ENCODE measurements at regions not wholly inside any gene's neighbourhood (a gene's known extent, or its start where the extent isn't known, plus 50 kb on each side); places are given as distances from the start of the nearest gene placed in this dataset.
"Not testable (repeated sequence)": the region's sequence is repeated elsewhere in the genome, so short reads cannot be mapped to it uniquely, and the experiment has no call there.

GRCh38 chr20:30175681-30176080 is 1081.8 kb upstream of the DEFB115 start:
- H3K36me3 ChIP-seq (ENCODE audit: control insufficient read depth, low read length) = no peaks in the 10 kb centered on the region
- no peak overlapping the region for H3K27ac ChIP-seq (ENCODE audit: low read depth, low read length)
- H3F3A ChIP-seq (ENCODE audit: control insufficient read depth, insufficient read depth) = no peaks in the 10 kb centered on the region
- no peaks in the 10 kb centered on the region for H3K79me2 ChIP-seq (ENCODE audit: control insufficient read depth, low read length)
- H3K4me1 ChIP-seq (ENCODE audit: control insufficient read depth, low read length) = no peaks in the 10 kb centered on the region
- no peaks in the 10 kb centered on the region for H4K20me1 ChIP-seq (ENCODE audit: control insufficient read depth, insufficient read depth, low read depth, low read length)
- H3K9me2 ChIP-seq (replicated peaks; ENCODE audit: control insufficient read depth, low read length) = no peaks in the 10 kb centered on the region
- no peak overlapping the region for H3K4me3 ChIP-seq (ENCODE audit: low read length)
- no peaks in the 10 kb centered on the region for H3K9me3 ChIP-seq (ENCODE audit: control insufficient read depth, insufficient read depth, low read length)
- H3K27me3 ChIP-seq (ENCODE audit: control insufficient read depth, low read length) = no peaks in the 10 kb centered on the region
- no peak overlapping the region for H3K4me2 ChIP-seq (ENCODE audit: low read length)
- TF ChIP-seq CTCF (IDR thresholded peaks at IDR 0.05; ENCODE audit: low read depth, low read length, poor library complexity, severe bottlenecking) = no peak
- no peak for TF ChIP-seq EZH2phosphoT487 (IDR thresholded peaks at IDR 0.05; ENCODE audit: borderline replicate concordance, low read length)

DNA sequence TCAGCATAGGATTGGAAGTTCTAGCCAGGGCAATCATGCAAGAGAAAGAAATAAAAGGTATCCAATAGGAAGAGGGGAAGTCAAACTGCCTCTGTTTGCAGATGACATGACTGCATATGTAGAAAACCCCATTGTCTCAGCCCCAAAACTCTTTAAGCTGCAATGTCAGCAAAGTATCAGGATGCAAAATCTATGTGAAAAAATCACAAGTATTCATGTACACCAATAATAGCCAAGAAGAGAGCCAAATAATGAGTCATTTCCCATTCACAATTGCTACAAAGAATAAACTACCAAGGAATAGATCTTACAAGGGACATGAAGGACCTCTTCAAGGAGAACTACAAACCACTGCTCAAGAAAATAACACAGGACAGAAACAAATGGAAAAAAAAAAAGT is 1074.3 kb upstream of the DEFB115 start:
- H3K9me2 ChIP-seq (replicated peaks; ENCODE audit: control insufficient read depth, low read length); H3K4me1 ChIP-seq (ENCODE audit: control insufficient read depth, low read length); H3K27ac ChIP-seq (ENCODE audit: low read depth, low read length); H3K4me3 ChIP-seq (ENCODE audit: low read length); H3F3A ChIP-seq (ENCODE audit: control insufficient read depth, insufficient read depth); H3K36me3 ChIP-seq (ENCODE audit: control insufficient read depth, low read length); H3K4me2 ChIP-seq (ENCODE audit: low read length); H3K27me3 ChIP-seq (ENCODE audit: control insufficient read depth, low read length); H3K9me3 ChIP-seq (ENCODE audit: control insufficient read depth, insufficient read depth, low read length); H3K79me2 ChIP-seq (ENCODE audit: control insufficient read depth, low read length); H4K20me1 ChIP-seq (ENCODE audit: control insufficient read depth, insufficient read depth, low read depth, low read length): not testable (repeated sequence)

DNA sequence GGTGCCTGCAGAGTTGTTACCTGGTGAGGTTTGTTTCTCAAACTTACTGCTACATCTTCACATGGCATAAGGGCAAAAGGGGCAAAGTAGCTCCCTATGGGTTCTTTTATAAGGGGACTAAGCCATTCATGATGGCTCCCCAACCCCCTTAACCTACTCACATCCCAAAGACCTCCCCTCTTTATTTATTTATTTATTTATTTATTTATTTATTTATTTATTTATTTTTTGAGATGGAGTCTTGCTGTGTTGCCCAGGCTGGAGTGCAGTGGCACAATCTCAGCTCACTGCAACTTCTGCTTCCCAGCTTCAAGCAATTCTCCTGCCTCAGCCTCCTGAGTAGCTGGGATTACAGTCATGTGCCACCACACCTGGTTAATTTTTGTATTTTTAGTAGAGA is 1065.7 kb upstream of the DEFB115 start:
- H3K4me1 ChIP-seq (ENCODE audit: control insufficient read depth, low read length); H3K27me3 ChIP-seq (ENCODE audit: control insufficient read depth, low read length); H3K4me2 ChIP-seq (ENCODE audit: low read length); H3K36me3 ChIP-seq (ENCODE audit: control insufficient read depth, low read length); H3F3A ChIP-seq (ENCODE audit: control insufficient read depth, insufficient read depth); H3K27ac ChIP-seq (ENCODE audit: low read depth, low read length); H3K4me3 ChIP-seq (ENCODE audit: low read length); H3K79me2 ChIP-seq (ENCODE audit: control insufficient read depth, low read length); H3K9me3 ChIP-seq (ENCODE audit: control insufficient read depth, insufficient read depth, low read length); H4K20me1 ChIP-seq (ENCODE audit: control insufficient read depth, insufficient read depth, low read depth, low read length); H3K9me2 ChIP-seq (replicated peaks; ENCODE audit: control insufficient read depth, low read length): not testable (repeated sequence)

GRCh38 chr20:30234477-30234876 is 1023.0 kb upstream of the DEFB115 start:
- not testable (repeated sequence) for H3K9me2 ChIP-seq (replicated peaks; ENCODE audit: control insufficient read depth, low read length); H3K36me3 ChIP-seq (ENCODE audit: control insufficient read depth, low read length); H3K4me3 ChIP-seq (ENCODE audit: low read length); H3K4me1 ChIP-seq (ENCODE audit: control insufficient read depth, low read length); H3K9me3 ChIP-seq (ENCODE audit: control insufficient read depth, insufficient read depth, low read length); H3K27me3 ChIP-seq (ENCODE audit: control insufficient read depth, low read length); H3K27ac ChIP-seq (ENCODE audit: low read depth, low read length); H3K79me2 ChIP-seq (ENCODE audit: control insufficient read depth, low read length); H3K4me2 ChIP-seq (ENCODE audit: low read length); H3F3A ChIP-seq (ENCODE audit: control insufficient read depth, insufficient read depth); H4K20me1 ChIP-seq (ENCODE audit: control insufficient read depth, insufficient read depth, low read depth, low read length)

DNA sequence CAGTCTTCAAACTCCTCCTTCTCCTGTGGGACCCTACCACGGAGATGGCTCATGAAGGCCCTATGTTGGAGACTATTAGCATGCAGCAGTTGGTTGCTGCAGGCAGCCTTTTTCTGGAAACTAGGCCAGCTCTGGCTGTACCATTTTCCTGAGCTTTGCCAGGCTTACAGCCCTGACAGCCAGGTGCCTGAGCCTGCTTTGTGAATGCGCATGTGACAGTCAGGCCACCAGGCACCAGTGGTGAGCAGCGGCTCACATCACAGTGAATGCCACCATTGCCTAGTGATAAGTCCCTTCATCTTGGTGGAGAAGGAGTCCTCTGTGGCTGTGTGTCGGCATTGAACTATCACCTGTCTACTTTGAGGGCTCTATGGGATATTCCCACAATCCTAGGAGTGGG is 982.4 kb upstream of the DEFB115 start:
- not testable (repeated sequence) for H4K20me1 ChIP-seq (ENCODE audit: control insufficient read depth, insufficient read depth, low read depth, low read length); H3K4me1 ChIP-seq (ENCODE audit: control insufficient read depth, low read length); H3K27ac ChIP-seq (ENCODE audit: low read depth, low read length); H3K4me3 ChIP-seq (ENCODE audit: low read length); H3K9me3 ChIP-seq (ENCODE audit: control insufficient read depth, insufficient read depth, low read length); H3K9me2 ChIP-seq (replicated peaks; ENCODE audit: control insufficient read depth, low read length); H3K27me3 ChIP-seq (ENCODE audit: control insufficient read depth, low read length); H3K36me3 ChIP-seq (ENCODE audit: control insufficient read depth, low read length); H3F3A ChIP-seq (ENCODE audit: control insufficient read depth, insufficient read depth); H3K4me2 ChIP-seq (ENCODE audit: low read length); H3K79me2 ChIP-seq (ENCODE audit: control insufficient read depth, low read length)
